T-cell (primary cell): ENCODE measurements at regions not wholly inside any gene's neighbourhood (a gene's known extent, or its start where the extent isn't known, plus 50 kb on each side); places are given as distances from the start of the nearest gene placed in this dataset.

Source experiments
- ATAC-seq, 4 experiments: fragments of 200-7000 bp in 3 of 4; fragments of 150-1000 bp in 1 of 4; cut with Tn5 transposase; replicated peaks in 1 of 4; 1 replicate in 3 of 4; 2 replicates in 1 of 4; pipeline ENCODE4 v1.10.0; 2021; ENCODE audit warnings: moderate library complexity in 3 of 4, mild to moderate bottlenecking in 2 of 4, moderate number of reproducible peaks in 1 of 4
- CTCF ChIA-PET, 2 donors: fragments of 300-600 bp; sonication (Branson Sonifier 250); formaldehyde crosslinking; loops; one replicate each; lab custom pipeline; 2022; ENCODE audit warnings: antibody characterized with exemption in 2 of 2; lab: Charles Lee
- POLR2A ChIA-PET, 2 donors: fragments of 300-600 bp; sonication (Branson Sonifier 250); formaldehyde crosslinking; loops; one replicate each; lab custom pipeline; 2022; ENCODE audit warnings: antibody characterized with exemption in 2 of 2; lab: Charles Lee
- DNase-seq, 35 experiments: peaks; one replicate each; pipeline versions ENCODE4 v3.0.0 to v3.0.0-alpha.2; 2013 to 2023
- H3K27ac ChIP-seq: one replicate; pipeline ENCODE4 v1.5.1; 2013; ENCODE audit warnings: low read length
- H3K27me3 ChIP-seq, 2 experiments: replicated peaks in 1 of 2; 1 replicate in 1 of 2; 2 replicates in 1 of 2; pipeline versions ENCODE4 v1.6.1 to v1.7.0; 2013; ENCODE audit warnings: low read length in 1 of 2, mixed read lengths in 1 of 2; ENCODE audit not compliant: control insufficient read depth in 2 of 2, insufficient read depth in 2 of 2; ENCODE audit errors: extremely low read depth in 1 of 2
- H3K36me3 ChIP-seq, 2 donors: 1 replicate in 1 of 2; 2 replicates in 1 of 2; pipeline versions ENCODE4 v1.6.1 to v1.7.0; 2013; ENCODE audit warnings: low read length in 1 of 2; ENCODE audit not compliant: control insufficient read depth in 2 of 2, insufficient read depth in 1 of 2; ENCODE audit errors: extremely low read depth in 1 of 2
- H3K4me1 ChIP-seq, 2 experiments: 1 replicate in 1 of 2; 2 replicates in 1 of 2; pipeline versions ENCODE4 v1.6.1 to v1.7.0; 2013; ENCODE audit warnings: low read length in 2 of 2, mixed read lengths in 1 of 2; ENCODE audit not compliant: insufficient read depth in 2 of 2, control insufficient read depth in 1 of 2; ENCODE audit errors: extremely low read depth in 1 of 2
- H3K4me3 ChIP-seq, 2 donors: 1 replicate in 1 of 2; 2 replicates in 1 of 2; pipeline versions ENCODE4 v1.5.1 to v1.7.0; 2013; ENCODE audit warnings: mild to moderate bottlenecking in 2 of 2, low read length in 1 of 2, moderate library complexity in 1 of 2; ENCODE audit not compliant: control insufficient read depth in 1 of 2; ENCODE audit errors: extremely low read depth in 1 of 2
- H3K9me3 ChIP-seq: 2 replicates; pipeline ENCODE4 v1.7.0; 2013
- H3K27ac Mint-ChIP-seq, 2 donors: one replicate each; pipeline ENCODE4 v1.8.0; 2020 to 2021; ENCODE audit warnings: mild to moderate bottlenecking in 2 of 2, mixed read lengths in 2 of 2
- H3K27me3 Mint-ChIP-seq, 2 donors: one replicate each; pipeline ENCODE4 v1.8.0; 2021 to 2022; ENCODE audit warnings: mixed read lengths in 2 of 2
- H3K36me3 Mint-ChIP-seq: one replicate; pipeline ENCODE4 v1.8.0; 2021; ENCODE audit warnings: mixed read lengths
- H3K4me1 Mint-ChIP-seq, 3 donors: one replicate each; pipeline ENCODE4 v1.8.0; 2020 to 2022; ENCODE audit warnings: mixed read lengths in 3 of 3, mild to moderate bottlenecking in 1 of 3
- H3K4me3 Mint-ChIP-seq, 3 donors: one replicate each; pipeline ENCODE4 v1.8.0; 2020 to 2022; ENCODE audit warnings: mild to moderate bottlenecking in 3 of 3, mixed read lengths in 3 of 3, moderate library complexity in 3 of 3
- H3K9me3 Mint-ChIP-seq, 3 donors: one replicate each; pipeline ENCODE4 v1.8.0; 2020 to 2022; ENCODE audit warnings: mixed read lengths in 3 of 3
- WGBS: methylation state at CpG from one replicate; pipeline ENCODE4 v1.1.5; 2013; ENCODE audit warnings: missing lambda C conversion rate; ENCODE audit not compliant: insufficient coverage; 5-methylcytosine and 5-hydroxymethylcytosine counted together

DNA sequence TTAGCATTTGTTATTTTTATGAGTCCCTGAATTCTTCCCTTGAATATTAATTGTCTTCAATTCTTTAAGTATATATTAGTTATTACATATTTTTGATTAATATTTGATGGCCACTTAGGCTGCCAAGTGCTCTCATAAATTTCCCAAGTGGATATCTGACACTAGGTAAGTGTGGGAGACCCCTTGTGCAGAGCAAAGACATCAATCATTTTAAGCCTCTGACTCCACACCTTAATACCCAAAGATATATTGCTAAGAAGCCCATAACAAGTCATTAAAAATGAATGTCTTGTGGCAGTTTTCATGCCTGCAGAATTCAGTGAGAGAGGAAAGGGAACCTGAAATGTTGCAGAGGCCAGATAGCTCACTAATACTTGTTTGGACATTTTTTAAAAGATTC lies 58.4 kb upstream of the PROX1 start:
- H3K9me3 ChIP-seq, result no peaks in the 10 kb centered on the region
- Mint-ChIP-seq H3K27ac (no peak overlapping the region), H3K4me1 (no peaks in the 10 kb centered on the region), H3K27me3 (peaks cover 0 to 5% of the 10 kb centered on the region in 2 donors), H3K9me3 (peaks cover 0 to 4% (median 0%) of the 10 kb centered on the region in 3 donors), H3K36me3 (no peaks in the 10 kb centered on the region), H3K4me3 (no peak overlapping the region)
- H3K27ac ChIP-seq, result no peak overlapping the region
- DNase-seq (no peak), ATAC-seq (no peak)
- no peaks in the 10 kb centered on the region for H3K27me3 ChIP-seq
- no peak overlapping the region for H3K4me3 ChIP-seq
- H3K36me3 ChIP-seq, result no peaks in the 10 kb centered on the region
- CTCF ChIA-PET, result no interaction called here
- no peaks in the 10 kb centered on the region for H3K4me1 ChIP-seq
- POLR2A ChIA-PET, result no interaction called here

DNA sequence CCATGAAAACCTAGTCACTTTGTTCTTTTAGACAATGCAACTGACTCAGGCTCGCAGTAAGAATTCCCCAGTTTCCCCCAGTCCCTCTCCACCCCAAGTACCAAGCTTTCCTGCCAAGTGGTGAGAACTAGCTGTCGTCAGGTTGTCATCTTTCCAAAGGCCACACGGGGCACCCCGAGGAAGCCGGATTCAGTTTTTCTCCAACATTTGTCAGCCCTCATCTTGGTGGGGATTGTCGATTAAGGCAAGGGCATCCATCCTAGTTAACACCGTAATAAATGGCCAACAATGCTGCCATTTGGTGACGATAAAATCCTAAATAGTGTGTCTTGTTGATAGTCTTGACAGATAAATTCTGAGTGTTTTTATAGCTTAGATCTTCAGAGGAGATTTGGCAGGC lies 55.9 kb upstream of the PROX1 start:
- no peaks in the 10 kb centered on the region for H3K27me3 ChIP-seq
- peaks cover 0 to 8% (median 4%) of the 10 kb centered on the region in 3 donors for H3K9me3 Mint-ChIP-seq
- 66% methylated on average over 4 of the region's 8 CpGs for WGBS
- H3K36me3 Mint-ChIP-seq, result no peaks in the 10 kb centered on the region
- CTCF ChIA-PET, result no interaction called here
- ATAC-seq (no peak), DNase-seq (no peak)
- H3K27ac Mint-ChIP-seq, result no peak overlapping the region
- H3K4me1 Mint-ChIP-seq, result no peaks in the 10 kb centered on the region
- no peak overlapping the region for H3K4me3 Mint-ChIP-seq
- no peaks in the 10 kb centered on the region for H3K9me3 ChIP-seq
- peaks cover 0 to under 1% of the 10 kb centered on the region in 2 donors for H3K27me3 Mint-ChIP-seq
- H3K36me3 ChIP-seq, result no peaks in the 10 kb centered on the region
- H3K4me3 ChIP-seq, result no peak overlapping the region
- POLR2A ChIA-PET, result no interaction called here
- H3K27ac ChIP-seq, result no peak overlapping the region
- H3K4me1 ChIP-seq, result no peaks in the 10 kb centered on the region

DNA sequence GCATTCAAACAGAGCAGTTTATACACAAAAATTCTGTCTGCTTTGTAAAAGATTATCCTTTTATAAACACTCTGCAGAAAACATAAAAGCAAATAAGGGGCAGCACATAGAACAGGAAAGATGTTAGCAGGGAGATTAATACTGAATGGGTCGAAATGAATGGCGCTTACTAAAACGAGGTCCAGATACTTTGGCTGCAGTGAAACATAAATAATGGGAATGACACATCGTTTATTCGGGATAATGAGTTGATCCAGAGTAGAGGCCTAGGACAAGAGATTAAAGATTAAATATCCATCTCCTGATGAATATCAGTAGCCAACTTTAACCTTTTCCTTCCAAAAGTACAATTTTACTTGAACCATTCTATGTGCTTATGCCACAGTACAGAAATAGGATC lies 54.4 kb upstream of the PROX1 start:
- 87% methylated on average over 3 of the region's 5 CpGs for WGBS
- H3K4me1 ChIP-seq, result no peaks in the 10 kb centered on the region
- H3K9me3 ChIP-seq, result no peaks in the 10 kb centered on the region
- H3K4me3 ChIP-seq, result no peak overlapping the region
- H3K27me3 ChIP-seq, result no peaks in the 10 kb centered on the region
- Mint-ChIP-seq H3K4me1 (no peaks in the 10 kb centered on the region), H3K36me3 (no peaks in the 10 kb centered on the region), H3K9me3 (peaks cover 0 to 10% (median 4%) of the 10 kb centered on the region in 3 donors), H3K27me3 (no peaks in the 10 kb centered on the region), H3K4me3 (no peak overlapping the region), H3K27ac (no peak overlapping the region)
- no peak for ATAC-seq
- no peaks in the 10 kb centered on the region for H3K36me3 ChIP-seq
- POLR2A ChIA-PET, result no interaction called here
- CTCF ChIA-PET, result no interaction called here
- no peak for DNase-seq
- H3K27ac ChIP-seq, result no peak overlapping the region

- DNase-seq (no peak), ATAC-seq (no peak)
- Mint-ChIP-seq H3K36me3 (no peaks in the 10 kb centered on the region), H3K27ac (no peak overlapping the region), H3K4me3 (no peak overlapping the region), H3K9me3 (peaks cover 0 to 10% (median 4%) of the 10 kb centered on the region in 3 donors), H3K4me1 (no peaks in the 10 kb centered on the region), H3K27me3 (no peaks in the 10 kb centered on the region)
- no CpG with 5 or more reads among the region's 5 CpGs for WGBS
- H3K4me3 ChIP-seq, result no peak overlapping the region
- H3K4me1 ChIP-seq, result no peaks in the 10 kb centered on the region
- H3K27ac ChIP-seq, result no peak overlapping the region
- no peaks in the 10 kb centered on the region for H3K9me3 ChIP-seq
- POLR2A ChIA-PET, result no interaction called here
- no peaks in the 10 kb centered on the region for H3K27me3 ChIP-seq
- H3K36me3 ChIP-seq, result no peaks in the 10 kb centered on the region
- CTCF ChIA-PET, result no interaction called here
Observed at GRCh38 chr1:213934649-213935048, 53.1 kb upstream of the PROX1 start.

- CTCF ChIA-PET, result interaction anchor here (0.6 kb wide), 2 partner anchors 9 to 1737 kb away, joined by 3 to 6 read pairs; no protein-coding TSS in a partner anchor
Observed at GRCh38 chr1:213936571-213936970, 51.2 kb upstream of the PROX1 start.

More at GRCh38 chr1:213936571-213936970, 51.2 kb upstream of the PROX1 start:
- Mint-ChIP-seq H3K27me3 (no peaks in the 10 kb centered on the region), H3K36me3 (no peaks in the 10 kb centered on the region), H3K27ac (no peak overlapping the region), H3K9me3 (peaks cover 0 to 7% (median 4%) of the 10 kb centered on the region in 3 donors), H3K4me3 (no peak overlapping the region), H3K4me1 (no peaks in the 10 kb centered on the region)
- no peaks in the 10 kb centered on the region for H3K9me3 ChIP-seq
- H3K36me3 ChIP-seq, result no peaks in the 10 kb centered on the region
- ATAC-seq (no peak), DNase-seq (no peak)
- H3K4me3 ChIP-seq, result no peak overlapping the region
- no peaks in the 10 kb centered on the region for H3K4me1 ChIP-seq
- no peak overlapping the region for H3K27ac ChIP-seq
- no CpG with 5 or more reads among the region's 3 CpGs for WGBS
- no peaks in the 10 kb centered on the region for H3K27me3 ChIP-seq
- POLR2A ChIA-PET, result no interaction called here
